ENCODE measurements at regions not wholly inside any gene's neighbourhood (a gene's known extent, or its start where the extent isn't known, plus 50 kb on each side); places are given as distances from the start of the nearest gene placed in this dataset.

- no peak for DNase-seq (ENCODE audit: low read depth, low spot score)
These were observed 121.7 kb downstream of the NHLRC3 start for GRCh38 chr13:39159846-39160370.

GRCh38 chr13:39167018-39167417 is 128.8 kb downstream of the NHLRC3 start:
- no peak for DNase-seq (ENCODE audit: low read depth, low spot score)

GRCh38 chr13:39170711-39171110 is 132.5 kb downstream of the NHLRC3 start:
- no peak for DNase-seq (ENCODE audit: low read depth, low spot score)

- DNase-seq (ENCODE audit: low read depth, low spot score), result no peak
These were observed 147.1 kb downstream of the NHLRC3 start for GRCh38 chr13:39185326-39185725.

GRCh38 chr13:39186205-39186875 is 148.1 kb downstream of the NHLRC3 start:
- DNase-seq (ENCODE audit: low read depth, low spot score), result no peak

- no peak for DNase-seq (ENCODE audit: low read depth, low spot score)
These were observed 151.5 kb downstream of the NHLRC3 start for GRCh38 chr13:39189778-39190177.

- DNase-seq (ENCODE audit: low read depth, low spot score), result no peak
These were observed 158.8 kb downstream of the NHLRC3 start for GRCh38 chr13:39196965-39197646.

GRCh38 chr13:39197647-39198007 is 159.4 kb downstream of the NHLRC3 start:
- no peak for DNase-seq (ENCODE audit: low read depth, low spot score)

- no peak for DNase-seq (ENCODE audit: low read depth, low spot score)
These were observed 162.1 kb downstream of the NHLRC3 start for GRCh38 chr13:39200249-39200910.

GRCh38 chr13:39201180-39201579 is 162.9 kb downstream of the NHLRC3 start:
- DNase-seq (ENCODE audit: low read depth, low spot score), result no peak

- DNase-seq (ENCODE audit: low read depth, low spot score), result no peak
These were observed 164.5 kb downstream of the NHLRC3 start for GRCh38 chr13:39202746-39203145.

GRCh38 chr13:39208636-39209035 is 170.4 kb downstream of the NHLRC3 start:
- DNase-seq (ENCODE audit: low read depth, low spot score), result no peak

- no peak for DNase-seq (ENCODE audit: low read depth, low spot score)
These were observed 171.7 kb downstream of the NHLRC3 start for GRCh38 chr13:39209731-39210531.

- DNase-seq (ENCODE audit: low read depth, low spot score), result no peak
These were observed 172.8 kb downstream of the NHLRC3 start for GRCh38 chr13:39210961-39211534.

- no peak for DNase-seq (ENCODE audit: low read depth, low spot score)
These were observed 177.7 kb downstream of the NHLRC3 start for GRCh38 chr13:39215971-39216370.

- DNase-seq (ENCODE audit: low read depth, low spot score), result no peak
These were observed 179.2 kb downstream of the NHLRC3 start for GRCh38 chr13:39217471-39217870.

- DNase-seq (ENCODE audit: low read depth, low spot score), result no peak
These were observed 186.5 kb downstream of the NHLRC3 start for GRCh38 chr13:39224671-39225240.

GRCh38 chr13:39225860-39226259 is 187.6 kb downstream of the NHLRC3 start:
- no peak for DNase-seq (ENCODE audit: low read depth, low spot score)

GRCh38 chr13:39226359-39226758 is 188.1 kb downstream of the NHLRC3 start:
- DNase-seq (ENCODE audit: low read depth, low spot score), result no peak

- DNase-seq (ENCODE audit: low read depth, low spot score), result no peak
These were observed 194.2 kb downstream of the NHLRC3 start for GRCh38 chr13:39232401-39232980.

GRCh38 chr13:39232999-39233398 is 194.7 kb downstream of the NHLRC3 start:
- DNase-seq (ENCODE audit: low read depth, low spot score), result no peak

All from pulmonary artery endothelial cell (primary cell).